B cell (primary cell): ENCODE measurements at regions not wholly inside any gene's neighbourhood (a gene's known extent, or its start where the extent isn't known, plus 50 kb on each side); places are given as distances from the start of the nearest gene placed in this dataset.
"Not testable (repeated sequence)": the region's sequence is repeated elsewhere in the genome, so short reads cannot be mapped to it uniquely, and the experiment has no call there.

Experiments
- ATAC-seq: fragments of 200-7000 bp; cut with Tn5 transposase; one replicate; pipeline ENCODE4 v1.10.0; 2021; ENCODE audit warnings: low read depth, mild to moderate bottlenecking, moderate number of reproducible peaks, moderate library complexity
- CTCF ChIA-PET: fragments of 350-600 bp; sonication (Branson Sonifier 250); formaldehyde crosslinking; loops from one replicate; lab custom pipeline; 2021; ENCODE audit warnings: antibody characterized with exemption, inconsistent platforms; lab: Charles Lee
- POLR2A ChIA-PET: fragments of 350-600 bp; sonication (Branson Sonifier 250); formaldehyde crosslinking; loops from one replicate; lab custom pipeline; 2021; ENCODE audit warnings: antibody characterized with exemption; lab: Charles Lee
- DNase-seq: peaks from one replicate; pipeline ENCODE4 v3.0.0; 2013
- H2AFZ ChIP-seq: 2 replicates; pipeline ENCODE4 v1.6.1; 2012; ENCODE audit warnings: mild to moderate bottlenecking, low read depth, low read length; ENCODE audit not compliant: insufficient read depth, poor library complexity, severe bottlenecking
- H3K27ac ChIP-seq, 2 donors: 1 replicate in 1 of 2; 2 replicates in 1 of 2; pipeline ENCODE4 v1.5.1; 2012 to 2013; ENCODE audit warnings: low read length in 2 of 2, mild to moderate bottlenecking in 2 of 2, moderate library complexity in 1 of 2
- H3K27me3 ChIP-seq, 4 experiments: fragments of 200-600 bp in 1 of 4; sonication (generic) in 1 of 4; replicated peaks in 1 of 4; 1 replicate in 2 of 4; 2 replicates in 2 of 4; pipeline versions ENCODE4 v1.6.1 to v1.7.0; 2013 to 2016; ENCODE audit warnings: low read length in 3 of 4, mild to moderate bottlenecking in 2 of 4, mixed read lengths in 1 of 4, moderate library complexity in 1 of 4; ENCODE audit not compliant: insufficient read depth in 4 of 4, control insufficient read depth in 3 of 4; ENCODE audit errors: control extremely low read depth in 1 of 4
- H3K36me3 ChIP-seq, 2 experiments: replicated peaks in 1 of 2; 1 replicate in 1 of 2; 2 replicates in 1 of 2; pipeline versions ENCODE4 v1.6.1 to v1.7.1; 2013; ENCODE audit warnings: low read length in 1 of 2; ENCODE audit not compliant: insufficient read depth in 2 of 2, control insufficient read depth in 1 of 2; ENCODE audit errors: control extremely low read depth in 1 of 2, extremely low read depth in 1 of 2
- H3K4me1 ChIP-seq, 2 donors: fragments of 200-600 bp in 1 of 2; sonication (generic) in 1 of 2; 1 replicate in 1 of 2; 2 replicates in 1 of 2; pipeline versions ENCODE4 v1.5.1 to v1.6.1; 2013 to 2017; ENCODE audit warnings: low read length in 2 of 2; ENCODE audit not compliant: control insufficient read depth in 2 of 2, insufficient read depth in 2 of 2
- H3K4me2 ChIP-seq: replicated peaks from 2 replicates; pipeline ENCODE3; 2012; ENCODE audit warnings: mild to moderate bottlenecking, low read depth, low read length; ENCODE audit not compliant: poor library complexity, severe bottlenecking
- H3K4me3 ChIP-seq, 5 experiments: fragments of 200-600 bp in 1 of 5; sonication (generic) in 1 of 5; 1 replicate in 3 of 5; 2 replicates in 2 of 5; pipeline versions ENCODE4 v1.5.1 to v1.7.0; 2011 to 2016; ENCODE audit warnings: low read length in 4 of 5, mild to moderate bottlenecking in 4 of 5, low read depth in 2 of 5, control low read depth in 1 of 5, moderate library complexity in 1 of 5; ENCODE audit not compliant: insufficient read depth in 1 of 5; ENCODE audit errors: control extremely low read depth in 1 of 5, extremely low read depth in 1 of 5
- H3K79me2 ChIP-seq: fragments of 200-600 bp; sonication (generic); one replicate; pipeline ENCODE4 v1.6.0; 2016; ENCODE audit warnings: low read length; ENCODE audit not compliant: control insufficient read depth, insufficient read depth
- H3K9ac ChIP-seq: fragments of 200-600 bp; sonication (generic); 2 replicates; pipeline ENCODE4 v1.6.1; 2017; ENCODE audit warnings: mild to moderate bottlenecking, low read length, moderate library complexity
- H3K9me3 ChIP-seq, 3 donors: one replicate each; pipeline versions ENCODE4 v1.6.1 to v1.7.1; 2013; ENCODE audit warnings: low read length in 2 of 3; ENCODE audit not compliant: control insufficient read depth in 2 of 3, insufficient read depth in 1 of 3; ENCODE audit errors: control extremely low read depth in 1 of 3
- H4K20me1 ChIP-seq: 2 replicates; pipeline ENCODE4 v1.6.0; 2012; ENCODE audit warnings: mild to moderate bottlenecking, low read length; ENCODE audit not compliant: insufficient read depth, control insufficient read depth, poor library complexity, severe bottlenecking
- H3K27ac Mint-ChIP-seq: one replicate; pipeline ENCODE4 v1.8.0; 2021; ENCODE audit warnings: mixed read lengths
- H3K27me3 Mint-ChIP-seq: one replicate; pipeline ENCODE4 v1.8.0; 2021; ENCODE audit warnings: mixed read lengths
- H3K4me1 Mint-ChIP-seq: one replicate; pipeline ENCODE4 v1.8.0; 2021; ENCODE audit warnings: mixed read lengths
- H3K4me3 Mint-ChIP-seq: one replicate; pipeline ENCODE4 v1.8.0; 2021; ENCODE audit warnings: mixed read lengths
- H3K9me3 Mint-ChIP-seq: one replicate; pipeline ENCODE4 v1.8.0; 2022; ENCODE audit warnings: mixed read lengths; ENCODE audit not compliant: insufficient read depth
- WGBS: methylation state at CpG from one replicate; pipeline ENCODE4 v1.1.5; 2013; ENCODE audit warnings: missing lambda C conversion rate; ENCODE audit not compliant: insufficient coverage; 5-methylcytosine and 5-hydroxymethylcytosine counted together
- intact Hi-C: fragments of 100-400 bp; cut with micrococcal nuclease; formaldehyde crosslinking; loops from one replicate; pipeline ENCODE4 v1.10.0; 2022

DNA sequence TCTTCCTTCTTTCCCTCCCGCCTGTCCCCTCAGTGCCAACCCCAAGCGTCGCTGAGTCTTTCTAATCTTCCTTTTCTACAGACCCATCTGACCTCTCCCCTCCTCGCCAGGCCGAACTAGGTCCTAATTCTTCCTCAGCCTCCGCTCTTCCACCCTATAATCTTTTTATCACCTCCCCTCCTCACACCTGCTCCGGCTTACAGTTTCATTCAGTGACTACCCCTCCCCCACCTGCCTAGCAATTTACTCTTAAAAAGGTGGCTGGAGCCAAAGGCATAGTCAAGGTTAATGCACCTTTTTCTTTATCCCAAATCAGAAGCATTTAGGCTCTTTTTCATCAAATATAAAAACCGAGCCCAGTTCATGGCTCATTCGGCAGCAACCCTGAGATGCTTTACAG is 225.6 kb upstream of the DUSP10 start:
- H3K27me3 Mint-ChIP-seq, H3K9ac ChIP-seq, DNase-seq, H3K9me3 Mint-ChIP-seq, H3K4me3 ChIP-seq, ATAC-seq, H3K36me3 ChIP-seq, H3K4me2 ChIP-seq, intact Hi-C loops, H4K20me1 ChIP-seq, H3K27me3 ChIP-seq, CTCF ChIA-PET, POLR2A ChIA-PET, H3K9me3 ChIP-seq, H3K4me3 Mint-ChIP-seq, H2AFZ ChIP-seq, H3K27ac ChIP-seq, H3K4me1 ChIP-seq, H3K79me2 ChIP-seq, H3K27ac Mint-ChIP-seq, H3K4me1 Mint-ChIP-seq: not testable (repeated sequence)
- WGBS: 96% methylated on average over 4 of the region's 9 CpGs

DNA sequence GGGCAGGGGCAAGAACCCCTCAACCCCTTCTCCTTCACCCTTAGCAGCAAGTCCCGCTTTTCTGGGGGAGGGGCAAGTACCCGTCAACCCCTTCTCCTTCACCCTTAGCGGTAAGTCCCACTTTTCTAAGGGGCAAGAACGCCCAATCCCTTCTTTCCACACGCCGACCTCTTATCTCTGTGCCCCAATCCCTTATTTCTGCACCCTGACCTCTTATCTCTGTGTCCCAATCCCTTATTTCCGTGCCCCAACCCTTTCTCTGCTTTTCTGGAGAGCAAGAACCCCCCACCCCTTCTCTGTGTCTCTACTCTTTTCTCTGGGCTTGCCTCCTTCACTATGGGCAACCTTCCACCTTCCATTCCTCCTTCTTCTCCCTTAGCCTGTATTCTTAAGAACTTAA is 225.0 kb upstream of the DUSP10 start:
- H3K27ac Mint-ChIP-seq, H4K20me1 ChIP-seq, intact Hi-C loops, H3K9me3 Mint-ChIP-seq, H3K4me1 Mint-ChIP-seq, H3K9me3 ChIP-seq, H3K4me1 ChIP-seq, H3K4me2 ChIP-seq, H2AFZ ChIP-seq, H3K27ac ChIP-seq, H3K36me3 ChIP-seq, H3K27me3 Mint-ChIP-seq, DNase-seq, H3K4me3 Mint-ChIP-seq, POLR2A ChIA-PET, CTCF ChIA-PET, H3K9ac ChIP-seq, H3K27me3 ChIP-seq, ATAC-seq, H3K79me2 ChIP-seq, H3K4me3 ChIP-seq: not testable (repeated sequence)
- WGBS: 91% methylated on average over 7 of the region's 7 CpGs

DNA sequence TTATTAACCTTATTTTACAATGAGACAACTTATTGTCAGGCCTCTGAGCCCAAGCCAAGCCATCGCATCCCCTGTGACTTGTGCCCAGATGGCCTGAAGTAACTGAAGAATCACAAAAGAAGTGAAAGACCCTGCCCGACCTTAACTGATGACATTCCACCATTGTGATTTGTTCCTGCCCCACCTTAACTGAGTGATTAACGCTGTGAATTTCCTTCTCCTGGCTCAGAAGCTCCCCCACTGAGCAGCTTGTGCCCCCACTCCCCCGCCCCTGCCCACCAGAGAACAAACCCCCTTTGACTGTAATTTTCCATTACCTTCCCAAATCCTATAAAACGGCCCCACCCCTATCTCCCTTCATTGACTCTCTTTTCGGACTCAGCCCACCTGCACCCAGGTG is 224.0 kb upstream of the DUSP10 start:
- intact Hi-C loops, H3K4me3 Mint-ChIP-seq, H3K9ac ChIP-seq, H3K9me3 ChIP-seq, H3K4me1 Mint-ChIP-seq, H3K4me3 ChIP-seq, DNase-seq, H3K9me3 Mint-ChIP-seq, ATAC-seq, H3K79me2 ChIP-seq, H3K27ac ChIP-seq, H3K4me1 ChIP-seq, H3K36me3 ChIP-seq, H4K20me1 ChIP-seq, H3K4me2 ChIP-seq, CTCF ChIA-PET, POLR2A ChIA-PET, H2AFZ ChIP-seq, H3K27ac Mint-ChIP-seq, H3K27me3 ChIP-seq, H3K27me3 Mint-ChIP-seq: not testable (repeated sequence)
- WGBS: 95% methylated on average over 4 of the region's 6 CpGs
